GM13976 (cell line): ENCODE measurements at regions not wholly inside any gene's neighbourhood (a gene's known extent, or its start where the extent isn't known, plus 50 kb on each side); places are given as distances from the start of the nearest gene placed in this dataset.

Experiments used
- DNase-seq: peaks from one replicate; pipeline ENCODE4 v3.0.0; 2012; ENCODE audit warnings: low spot score
- in situ Hi-C: fragments of 300-500 bp; cut with MboI; formaldehyde crosslinking; loops from one replicate; pipeline ENCODE4 v1.12.0; 2022; ENCODE audit warnings: low sequenced_read_pairs, mixed read lengths, inconsistent platforms; ENCODE audit not compliant: unreplicated experiment
- TF ChIP-seq, protein P1 (sequence below): IDR thresholded peaks from 2 replicates; pipeline ENCODE4 v1.5.1; 2012; ENCODE audit warnings: borderline replicate concordance, mild to moderate bottlenecking; ENCODE audit not compliant: insufficient read depth; ENCODE audit errors: extremely low read depth, missing control alignments, control extremely low read depth

DNA sequence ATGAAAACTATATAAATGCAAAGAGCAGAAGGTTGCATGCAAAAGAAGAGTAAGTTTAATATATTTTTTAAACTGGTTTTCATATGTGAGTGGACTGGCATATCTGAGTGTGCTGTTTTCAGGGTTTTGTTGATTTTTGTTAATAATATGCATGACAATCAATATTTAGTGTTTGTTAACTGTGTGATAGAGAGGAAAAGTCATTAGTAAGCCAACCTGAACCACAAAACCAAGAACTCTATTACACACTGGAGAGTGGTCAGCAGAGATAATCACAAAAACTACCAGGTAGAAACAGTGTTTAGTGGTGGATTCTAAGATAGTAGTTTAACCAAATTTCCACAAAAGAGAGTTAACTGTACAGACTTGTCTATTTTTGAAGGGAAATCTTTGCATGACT is 396.9 kb downstream of the GASK1B start:
- in situ Hi-C loops, result no loop called here
- no peak for DNase-seq
- TF ChIP-seq, protein P1, sequence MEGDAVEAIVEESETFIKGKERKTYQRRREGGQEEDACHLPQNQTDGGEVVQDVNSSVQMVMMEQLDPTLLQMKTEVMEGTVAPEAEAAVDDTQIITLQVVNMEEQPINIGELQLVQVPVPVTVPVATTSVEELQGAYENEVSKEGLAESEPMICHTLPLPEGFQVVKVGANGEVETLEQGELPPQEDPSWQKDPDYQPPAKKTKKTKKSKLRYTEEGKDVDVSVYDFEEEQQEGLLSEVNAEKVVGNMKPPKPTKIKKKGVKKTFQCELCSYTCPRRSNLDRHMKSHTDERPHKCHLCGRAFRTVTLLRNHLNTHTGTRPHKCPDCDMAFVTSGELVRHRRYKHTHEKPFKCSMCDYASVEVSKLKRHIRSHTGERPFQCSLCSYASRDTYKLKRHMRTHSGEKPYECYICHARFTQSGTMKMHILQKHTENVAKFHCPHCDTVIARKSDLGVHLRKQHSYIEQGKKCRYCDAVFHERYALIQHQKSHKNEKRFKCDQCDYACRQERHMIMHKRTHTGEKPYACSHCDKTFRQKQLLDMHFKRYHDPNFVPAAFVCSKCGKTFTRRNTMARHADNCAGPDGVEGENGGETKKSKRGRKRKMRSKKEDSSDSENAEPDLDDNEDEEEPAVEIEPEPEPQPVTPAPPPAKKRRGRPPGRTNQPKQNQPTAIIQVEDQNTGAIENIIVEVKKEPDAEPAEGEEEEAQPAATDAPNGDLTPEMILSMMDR, result no peak

DNA sequence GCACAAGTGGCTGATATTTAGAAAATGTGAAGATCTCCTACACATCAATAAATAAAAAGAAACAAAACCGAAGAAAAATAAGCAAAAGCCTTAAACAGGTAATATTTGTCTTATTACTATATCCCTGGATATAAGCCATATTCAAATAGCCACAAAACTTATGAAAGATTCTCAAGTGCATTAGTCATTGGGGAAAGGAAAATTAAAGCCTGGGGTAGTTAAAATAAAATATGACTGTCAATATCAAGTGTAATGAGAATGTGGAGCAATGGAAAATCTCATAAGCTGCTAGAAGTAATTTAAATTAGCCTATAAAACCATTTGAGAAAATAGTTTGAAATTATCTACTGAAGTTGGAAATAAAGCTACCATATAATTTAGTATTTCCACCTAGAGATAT is 399.9 kb downstream of the GASK1B start:
- in situ Hi-C loops, result no loop called here
- DNase-seq, result no peak
- TF ChIP-seq, protein P1, result no peak

DNA sequence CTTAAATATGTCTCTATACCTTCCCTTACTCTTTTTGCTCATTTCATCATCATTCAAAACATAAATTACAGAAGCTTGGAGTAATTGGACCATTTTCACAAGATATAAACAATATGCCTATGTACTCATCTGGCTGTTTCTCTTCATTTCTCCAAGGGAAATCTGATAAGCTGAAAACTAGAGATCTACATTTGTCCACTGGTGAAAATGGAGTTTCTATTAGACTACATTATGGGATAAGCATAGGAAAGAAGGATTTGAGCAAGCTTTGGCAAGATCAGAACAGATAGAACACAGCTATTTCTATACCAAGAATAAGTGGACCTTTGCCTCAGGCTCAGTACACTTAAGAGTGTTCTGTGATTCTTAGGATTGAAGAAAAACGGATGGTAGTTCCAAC is 404.4 kb downstream of the GASK1B start:
- no peak for DNase-seq
- TF ChIP-seq, protein P1, result no peak
- in situ Hi-C loops, result no loop called here

DNA sequence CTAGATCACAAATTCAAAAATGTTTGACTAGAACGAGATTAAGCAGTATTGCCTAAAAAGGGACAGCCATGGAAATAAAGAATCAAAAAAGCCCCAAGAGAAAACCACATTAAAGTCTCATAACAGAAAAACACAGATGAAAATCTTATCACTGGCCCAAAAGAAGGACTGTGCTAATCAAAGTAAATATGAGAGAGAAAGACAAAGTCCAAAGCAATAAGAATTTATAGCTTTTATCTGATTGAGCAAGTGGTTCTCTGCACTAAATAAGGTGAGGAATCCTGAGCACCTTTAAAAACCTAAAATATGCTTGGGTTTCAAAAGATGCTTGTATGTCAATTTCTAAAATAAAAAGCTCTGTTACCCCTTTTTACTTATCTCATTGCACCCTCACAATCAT is 409.3 kb downstream of the GASK1B start:
- TF ChIP-seq, protein P1, result no peak
- no peak for DNase-seq
- in situ Hi-C loops, result no loop called here

DNA sequence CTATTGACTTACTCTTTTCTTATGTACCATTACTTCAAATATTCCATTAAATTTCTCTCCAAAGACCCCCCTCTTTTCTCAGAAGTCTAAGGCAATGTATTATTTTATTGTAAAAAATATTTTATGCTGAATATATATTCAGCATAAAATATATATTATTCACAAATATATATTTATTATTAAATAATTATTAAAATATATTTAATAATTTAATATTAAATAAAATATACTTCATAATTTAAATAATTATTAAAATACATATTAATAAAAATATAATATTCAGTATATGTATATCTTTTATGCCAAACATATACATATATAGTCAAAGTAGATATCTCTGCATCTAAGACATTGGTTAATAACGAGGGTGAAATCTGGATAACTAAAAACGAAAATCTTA is 418.4 kb downstream of the GASK1B start:
- in situ Hi-C loops, result no loop called here
- no peak for DNase-seq

DNA sequence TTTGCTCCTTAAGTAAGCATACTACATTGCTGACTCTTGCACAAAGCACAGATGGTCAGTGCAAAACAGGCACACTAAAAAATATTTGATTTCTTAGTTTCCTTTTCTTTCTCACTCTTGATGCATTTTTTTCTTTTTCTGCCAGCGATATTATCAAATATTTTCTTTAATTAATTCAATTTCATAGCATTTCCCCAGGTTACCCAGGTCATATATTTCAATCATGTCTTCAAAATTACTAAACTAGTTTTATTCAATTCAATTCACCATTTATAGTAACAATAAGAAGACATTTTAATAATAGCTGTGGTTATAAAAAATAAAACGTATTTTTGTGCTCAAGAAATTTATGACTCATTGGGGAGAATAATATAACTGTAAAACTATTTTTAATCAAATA is 421.2 kb downstream of the GASK1B start:
- no peak for DNase-seq
- TF ChIP-seq, protein P1, result no peak
- in situ Hi-C loops, result no loop called here

More for the DNA sequence above, 418.4 kb downstream of the GASK1B start:
- TF ChIP-seq, protein P1, result no peak

DNA sequence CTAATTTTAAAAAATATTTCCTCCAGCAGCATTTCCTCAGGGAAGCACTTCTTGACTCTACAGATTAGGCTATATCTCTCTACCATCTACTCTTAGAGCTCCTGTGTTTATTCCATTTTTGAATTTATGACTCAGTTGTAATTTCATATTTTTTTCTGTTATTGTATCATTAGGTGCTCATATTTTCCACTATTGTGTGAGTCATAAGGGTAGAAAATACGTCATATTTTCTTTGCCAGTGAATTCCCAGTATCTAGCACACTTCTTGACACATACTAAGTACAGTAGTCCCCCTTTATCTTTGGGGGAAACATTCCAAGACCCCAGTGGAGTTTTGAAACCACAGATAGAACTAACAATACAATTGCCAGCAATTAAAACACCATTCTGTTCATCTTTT is 431.2 kb downstream of the GASK1B start:
- TF ChIP-seq, protein P1, result no peak
- in situ Hi-C loops, result no loop called here
- DNase-seq, result no peak
